PC-9 (cell line): ENCODE measurements at regions not wholly inside any gene's neighbourhood (a gene's known extent, or its start where the extent isn't known, plus 50 kb on each side); places are given as distances from the start of the nearest gene placed in this dataset.

Source experiments
- CTCF ChIP-seq: fragments of 200-600 bp; sonication (generic); conservative IDR thresholded peaks from 2 replicates; pipeline ENCODE4 v1.6.1; 2017; ENCODE audit warnings: mixed run types, antibody characterized with exemption, mild to moderate bottlenecking, moderate library complexity
- EZH2 ChIP-seq: fragments of 200-600 bp; sonication (generic); IDR thresholded peaks from 2 replicates; pipeline ENCODE4 v1.8.0; 2017; ENCODE audit warnings: antibody characterized with exemption, low read depth

GRCh38 chr5:175790796-175791195 is 80.6 kb upstream of the CPLX2 start:
- no peak for TF ChIP-seq CTCF
- no peak for TF ChIP-seq EZH2
